SK-N-SH (cell line): ENCODE measurements at regions not wholly inside any gene's neighbourhood (a gene's known extent, or its start where the extent isn't known, plus 50 kb on each side); places are given as distances from the start of the nearest gene placed in this dataset.

Experiments
- CTCF ChIA-PET: fragments of 300-600, 350-600 bp; formaldehyde crosslinking; extraction: SDS; loops from one replicate; lab custom pipeline; 2021; lab: Yijun Ruan, JAX
- POLR2A ChIA-PET: fragments of 350-600 bp; sonication (Branson Sonifier 250); formaldehyde crosslinking; extraction: SDS; loops from one replicate; lab custom pipeline; 2020; ENCODE audit warnings: antibody characterized with exemption, inconsistent platforms; lab: Yijun Ruan, JAX
- DNase-seq: peaks from one replicate; pipeline ENCODE4 v3.0.0; 2012
- H2AFZ ChIP-seq: fragments of 200-600 bp; sonication (generic); 2 replicates; pipeline ENCODE4 v1.8.1; 2016; ENCODE audit warnings: antibody characterized with exemption, mild to moderate bottlenecking, low read depth
- H3F3A ChIP-seq: fragments of 200-600 bp; sonication (generic); replicated peaks from 2 replicates; pipeline ENCODE3; 2016; ENCODE audit warnings: antibody characterized with exemption, mild to moderate bottlenecking; ENCODE audit not compliant: insufficient read depth
- H3K27ac ChIP-seq, 2 experiments: fragments of 200-500 bp in 1 of 2; fragments of 200-600 bp in 1 of 2; sonication (Bioruptor generic) in 1 of 2; sonication (generic), shearing (Covaris generic) in 1 of 2; 2 replicates each; pipeline versions ENCODE4 v1.5.1 to v1.6.1; 2014 to 2016; ENCODE audit warnings: low read depth in 2 of 2, inconsistent platforms in 1 of 2, low read length in 1 of 2, mild to moderate bottlenecking in 1 of 2, mixed read lengths in 1 of 2
- H3K27me3 ChIP-seq: fragments of 200-600 bp; sonication (generic), shearing (Covaris generic); 2 replicates; pipeline ENCODE4 v1.6.1; 2016; ENCODE audit warnings: mixed run types; ENCODE audit not compliant: insufficient read depth
- H3K36me3 ChIP-seq, 2 experiments: fragments of 200-500 bp in 1 of 2; fragments of 200-600 bp in 1 of 2; sonication (Bioruptor generic) in 1 of 2; sonication (generic) in 1 of 2; replicated peaks in 1 of 2; 2 replicates each; pipeline versions ENCODE3 to v1.5.1; 2014 to 2016; ENCODE audit warnings: low read length in 1 of 2, mild to moderate bottlenecking in 1 of 2; ENCODE audit not compliant: insufficient read depth in 2 of 2, control insufficient read depth in 1 of 2
- H3K4me1 ChIP-seq, 2 experiments: fragments of 200-500 bp in 1 of 2; fragments of 200-600 bp in 1 of 2; sonication (Bioruptor generic) in 1 of 2; sonication (generic), shearing (Covaris generic) in 1 of 2; 2 replicates each; pipeline versions ENCODE4 v1.5.1 to v1.6.1; 2014 to 2016; ENCODE audit warnings: low read depth in 1 of 2, low read length in 1 of 2, mixed run types in 1 of 2; ENCODE audit not compliant: insufficient read depth in 2 of 2, control insufficient read depth in 1 of 2
- H3K4me2 ChIP-seq: fragments of 200-600 bp; sonication (generic), shearing (Covaris generic); 2 replicates; pipeline ENCODE4 v1.6.1; 2017; ENCODE audit warnings: mixed run types
- H3K4me3 ChIP-seq, 2 experiments: fragments of 200-500 bp in 1 of 2; fragments of 200-600 bp in 1 of 2; sonication (Bioruptor generic) in 1 of 2; sonication (generic), shearing (Covaris generic) in 1 of 2; 2 replicates each; pipeline versions ENCODE4 v1.5.1 to v1.8.1; 2014 to 2016; ENCODE audit warnings: low read depth in 2 of 2, inconsistent platforms in 1 of 2, low read length in 1 of 2, mild to moderate bottlenecking in 1 of 2, mixed read lengths in 1 of 2, moderate library complexity in 1 of 2
- H3K79me2 ChIP-seq: fragments of 200-600 bp; sonication (generic); 2 replicates; pipeline ENCODE4 v1.8.1; 2017; ENCODE audit warnings: mild to moderate bottlenecking; ENCODE audit not compliant: insufficient read depth
- H3K9ac ChIP-seq: fragments of 200-600 bp; sonication (generic); 2 replicates; pipeline ENCODE4 v1.6.1; 2017; ENCODE audit warnings: mixed run types
- H3K9me2 ChIP-seq: fragments of 200-600 bp; sonication (generic); 2 replicates; pipeline ENCODE4 v1.6.1; 2017; ENCODE audit warnings: mixed run types
- H3K9me3 ChIP-seq: fragments of 200-600 bp; sonication (generic); 2 replicates; pipeline ENCODE4 v1.6.1; 2017; ENCODE audit warnings: mixed run types, mild to moderate bottlenecking, moderate library complexity
- H4K20me1 ChIP-seq: fragments of 200-600 bp; sonication (generic); 2 replicates; pipeline ENCODE4 v1.6.1; 2017; ENCODE audit warnings: mild to moderate bottlenecking, mixed run types; ENCODE audit not compliant: insufficient read depth
- CTCF ChIP-seq: fragments of 200-600 bp; sonication (generic); IDR thresholded peaks from 2 replicates; pipeline ENCODE4 v1.6.1; 2017; ENCODE audit warnings: antibody characterized with exemption, mild to moderate bottlenecking, moderate library complexity
- EP300 ChIP-seq, 2 experiments: IDR thresholded peaks; 2 replicates each; pipeline versions ENCODE4 v1.4.0 to v1.6.1; 2012; ENCODE audit warnings: borderline replicate concordance in 1 of 2, low read depth in 1 of 2, low read length in 1 of 2
- EZH2phosphoT487 ChIP-seq: fragments of 200-600 bp; sonication (generic); IDR thresholded peaks from 2 replicates; pipeline ENCODE4 v1.6.1; 2017; ENCODE audit warnings: low read depth, mixed run types, mild to moderate bottlenecking, antibody characterized with exemption, moderate library complexity, borderline replicate concordance
- FOXJ3 ChIP-seq: sonication (generic); formaldehyde crosslinking; IDR thresholded peaks from 2 replicates; pipeline ENCODE4 v1.5.1; 2020; ENCODE audit warnings: mild to moderate bottlenecking, missing genetic modification reagents
- GABPA ChIP-seq: IDR thresholded peaks from 2 replicates; pipeline ENCODE4 v1.4.0; 2012; ENCODE audit warnings: low read depth, mild to moderate bottlenecking
- JUND ChIP-seq: IDR thresholded peaks from 2 replicates; pipeline ENCODE4 v1.4.0; 2012
- PBX3 ChIP-seq: IDR thresholded peaks from 2 replicates; pipeline ENCODE4; 2012
- RAD21 ChIP-seq: IDR thresholded peaks from 2 replicates; pipeline ENCODE4 v1.6.1; 2012; ENCODE audit warnings: mild to moderate bottlenecking, low read length
- RCOR1 ChIP-seq: fragments of 150-350 bp; IDR thresholded peaks from 2 replicates; pipeline ENCODE4 v1.6.1; 2017; ENCODE audit warnings: antibody characterized with exemption, low read length
- RXRA ChIP-seq: IDR thresholded peaks from 2 replicates; pipeline ENCODE4 v1.4.0; 2012; ENCODE audit warnings: low read depth, mild to moderate bottlenecking, borderline replicate concordance
- SMC3 ChIP-seq: IDR thresholded peaks from 2 replicates; pipeline ENCODE4 v1.6.1; 2012; ENCODE audit warnings: low read depth, low read length, improper control_type of control experiment
- TAF1 ChIP-seq: IDR thresholded peaks from 2 replicates; pipeline ENCODE4 v1.6.1; 2012; ENCODE audit warnings: low read depth, mild to moderate bottlenecking, low read length, moderate library complexity, borderline replicate concordance
- WGBS: methylation state at CpG from one replicate; pipeline ENCODE4 v1.1.6; 2017; ENCODE audit warnings: low lambda C conversion rate; 5-methylcytosine and 5-hydroxymethylcytosine counted together

GRCh38 chr6:155584006-155584405 lies 128.4 kb upstream of the NOX3 start (continued):
- TF ChIP-seq PBX3 (no peak), EZH2phosphoT487 (no peak), RXRA (no peak), GABPA (no peak), FOXJ3 (CRISPR knock-in tag) (no peak)

- TF ChIP-seq RXRA (no peak), RCOR1 (no peak), JUND (no peak), RAD21 (no peak), FOXJ3 (CRISPR knock-in tag) (no peak), SMC3 (no peak)
- no peaks in the 10 kb centered on the region for H3K79me2 ChIP-seq
- no peaks in the 10 kb centered on the region for H4K20me1 ChIP-seq
- H3K27ac ChIP-seq = no peak overlapping the region
- CTCF ChIA-PET = no interaction called here
- no peaks in the 10 kb centered on the region for H3K4me1 ChIP-seq
- POLR2A ChIA-PET = no interaction called here
- H3K4me2 ChIP-seq = no peak overlapping the region
- H3F3A ChIP-seq = no peaks in the 10 kb centered on the region
- no peaks in the 10 kb centered on the region for H3K36me3 ChIP-seq
- no peak overlapping the region for H2AFZ ChIP-seq
- no peaks in the 10 kb centered on the region for H3K9me3 ChIP-seq
- H3K27me3 ChIP-seq = no peaks in the 10 kb centered on the region
- H3K9ac ChIP-seq = no peak overlapping the region
- no peak overlapping the region for H3K4me3 ChIP-seq
- no peaks in the 10 kb centered on the region for H3K9me2 ChIP-seq
- no peak for DNase-seq
- 86% methylated on average over 9 of the region's 9 CpGs for WGBS
Observed at GRCh38 chr6:155582016-155582991, 126.7 kb upstream of the NOX3 start.

- TF ChIP-seq TAF1 = no peak
- no peak for TF ChIP-seq GABPA
- TF ChIP-seq RAD21 = no peak
- TF ChIP-seq EP300 (IDR thresholded peaks at IDR 0.05; ENCODE audit: borderline replicate concordance in 1 of 2, low read depth in 1 of 2, low read length in 1 of 2) = no peak
- TF ChIP-seq CTCF = peak; percentile 35; the same call in 1 of the 2 replicates
- no peaks in the 10 kb centered on the region for H3K27me3 ChIP-seq
- CTCF ChIA-PET = interaction anchor here (0.8 kb wide), 1 partner anchor 11 kb away, joined by 3 read pairs; no protein-coding TSS in a partner anchor
- 80% methylated on average over 2 of the region's 2 CpGs for WGBS
- no peaks in the 10 kb centered on the region for H3K9me2 ChIP-seq
- no peaks in the 10 kb centered on the region for H3K36me3 ChIP-seq
- no peaks in the 10 kb centered on the region for H3F3A ChIP-seq
- H3K79me2 ChIP-seq = no peaks in the 10 kb centered on the region
- no peaks in the 10 kb centered on the region for H4K20me1 ChIP-seq
- H3K4me2 ChIP-seq = no peak overlapping the region
- no peak overlapping the region for H2AFZ ChIP-seq
- POLR2A ChIA-PET = no interaction called here
- H3K4me1 ChIP-seq = no peaks in the 10 kb centered on the region
- no peak overlapping the region for H3K27ac ChIP-seq
- DNase-seq = no peak
- no peak overlapping the region for H3K9ac ChIP-seq
- H3K4me3 ChIP-seq = no peak overlapping the region
- no peaks in the 10 kb centered on the region for H3K9me3 ChIP-seq
Observed at GRCh38 chr6:155580904-155581303, 125.3 kb upstream of the NOX3 start.
